Activated naive CD4-positive, alpha-beta T cell treated with Interleukin-2 at 50 U/mL for 16 hours (primary cell): ENCODE measurements at regions not wholly inside any gene's neighbourhood (a gene's known extent, or its start where the extent isn't known, plus 50 kb on each side); places are given as distances from the start of the nearest gene placed in this dataset.

Source experiments
- DNase-seq: peaks from one replicate; pipeline ENCODE4 v3.0.0-alpha.2; 2020

- DNase-seq = no peak
These were observed 87.0 kb upstream of the PPP2R3A start for GRCh38 chr3:135878501-135878900.

- DNase-seq = no peak
These were observed 79.6 kb upstream of the PPP2R3A start for GRCh38 chr3:135885885-135886284.

GRCh38 chr3:135887220-135887619 lies 78.3 kb upstream of the PPP2R3A start:
- DNase-seq = no peak

- DNase-seq = no peak
These were observed 76.1 kb upstream of the PPP2R3A start for GRCh38 chr3:135889443-135889842.

- no peak for DNase-seq
These were observed 74.4 kb upstream of the PPP2R3A start for GRCh38 chr3:135891121-135891520.

GRCh38 chr3:135895106-135895733 lies 70.3 kb upstream of the PPP2R3A start:
- peak; percentile 17 for DNase-seq

GRCh38 chr3:135895734-135896121 lies 69.8 kb upstream of the PPP2R3A start:
- no peak for DNase-seq

- no peak for DNase-seq
These were observed 68.9 kb upstream of the PPP2R3A start for GRCh38 chr3:135896613-135897012.

- no peak for DNase-seq
These were observed 67.8 kb upstream of the PPP2R3A start for GRCh38 chr3:135897715-135898114.

- no peak for DNase-seq
These were observed 66.8 kb upstream of the PPP2R3A start for GRCh38 chr3:135898774-135899173.

- DNase-seq = no peak
These were observed 60.3 kb upstream of the PPP2R3A start for GRCh38 chr3:135905058-135905724.

GRCh38 chr3:135907422-135908165 lies 57.9 kb upstream of the PPP2R3A start:
- no peak for DNase-seq

- no peak for DNase-seq
These were observed 57.3 kb upstream of the PPP2R3A start for GRCh38 chr3:135908225-135908624.

GRCh38 chr3:135908737-135909136 lies 56.8 kb upstream of the PPP2R3A start:
- no peak for DNase-seq

- no peak for DNase-seq
These were observed 54.4 kb upstream of the PPP2R3A start for GRCh38 chr3:135911110-135911509.

GRCh38 chr3:135915206-135915605 lies 50.3 kb upstream of the PPP2R3A start:
- no peak for DNase-seq
